ENCODE measurements at regions not wholly inside any gene's neighbourhood (a gene's known extent, or its start where the extent isn't known, plus 50 kb on each side); places are given as distances from the start of the nearest gene placed in this dataset.

DNA sequence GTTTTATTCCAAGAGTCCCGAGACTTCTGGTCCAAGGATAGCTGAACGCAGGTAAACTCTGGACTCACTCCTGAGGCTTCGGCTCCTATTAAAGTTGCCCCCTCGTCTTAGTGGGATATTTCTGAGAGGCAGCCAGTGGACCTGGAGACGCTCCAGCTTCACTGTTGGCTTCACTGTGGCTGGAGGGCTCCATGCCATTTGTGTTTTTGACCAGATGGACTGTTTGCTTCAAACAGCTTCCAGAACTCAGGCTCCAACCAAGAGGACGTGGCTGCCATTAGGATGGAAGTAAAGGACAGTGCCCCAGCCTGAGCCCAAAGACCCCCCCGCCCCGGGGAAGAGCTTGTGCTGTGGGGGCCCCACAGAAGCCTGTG lies 94.4 kb upstream of the LDAH start (continued):
- TF ChIP-seq, protein P1, sequence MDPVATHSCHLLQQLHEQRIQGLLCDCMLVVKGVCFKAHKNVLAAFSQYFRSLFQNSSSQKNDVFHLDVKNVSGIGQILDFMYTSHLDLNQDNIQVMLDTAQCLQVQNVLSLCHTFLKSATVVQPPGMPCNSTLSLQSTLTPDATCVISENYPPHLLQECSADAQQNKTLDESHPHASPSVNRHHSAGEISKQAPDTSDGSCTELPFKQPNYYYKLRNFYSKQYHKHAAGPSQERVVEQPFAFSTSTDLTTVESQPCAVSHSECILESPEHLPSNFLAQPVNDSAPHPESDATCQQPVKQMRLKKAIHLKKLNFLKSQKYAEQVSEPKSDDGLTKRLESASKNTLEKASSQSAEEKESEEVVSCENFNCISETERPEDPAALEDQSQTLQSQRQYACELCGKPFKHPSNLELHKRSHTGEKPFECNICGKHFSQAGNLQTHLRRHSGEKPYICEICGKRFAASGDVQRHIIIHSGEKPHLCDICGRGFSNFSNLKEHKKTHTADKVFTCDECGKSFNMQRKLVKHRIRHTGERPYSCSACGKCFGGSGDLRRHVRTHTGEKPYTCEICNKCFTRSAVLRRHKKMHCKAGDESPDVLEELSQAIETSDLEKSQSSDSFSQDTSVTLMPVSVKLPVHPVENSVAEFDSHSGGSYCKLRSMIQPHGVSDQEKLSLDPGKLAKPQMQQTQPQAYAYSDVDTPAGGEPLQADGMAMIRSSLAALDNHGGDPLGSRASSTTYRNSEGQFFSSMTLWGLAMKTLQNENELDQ (tag by site-specific recombination; IDR thresholded peaks at IDR 0.05; ENCODE audit: low read depth): no peak
- no peak for TF ChIP-seq KLF8 (tag by site-specific recombination; IDR thresholded peaks at IDR 0.05)
- TF ChIP-seq ZNF214 (tag by site-specific recombination; IDR thresholded peaks at IDR 0.05; ENCODE audit: borderline replicate concordance): no peak
- TF ChIP-seq ZNF843 (tag by site-specific recombination; IDR thresholded peaks at IDR 0.05): no peak
- no peak for TF ChIP-seq ZNF624 (tag by site-specific recombination; IDR thresholded peaks at IDR 0.05)
- TF ChIP-seq, protein P2, sequence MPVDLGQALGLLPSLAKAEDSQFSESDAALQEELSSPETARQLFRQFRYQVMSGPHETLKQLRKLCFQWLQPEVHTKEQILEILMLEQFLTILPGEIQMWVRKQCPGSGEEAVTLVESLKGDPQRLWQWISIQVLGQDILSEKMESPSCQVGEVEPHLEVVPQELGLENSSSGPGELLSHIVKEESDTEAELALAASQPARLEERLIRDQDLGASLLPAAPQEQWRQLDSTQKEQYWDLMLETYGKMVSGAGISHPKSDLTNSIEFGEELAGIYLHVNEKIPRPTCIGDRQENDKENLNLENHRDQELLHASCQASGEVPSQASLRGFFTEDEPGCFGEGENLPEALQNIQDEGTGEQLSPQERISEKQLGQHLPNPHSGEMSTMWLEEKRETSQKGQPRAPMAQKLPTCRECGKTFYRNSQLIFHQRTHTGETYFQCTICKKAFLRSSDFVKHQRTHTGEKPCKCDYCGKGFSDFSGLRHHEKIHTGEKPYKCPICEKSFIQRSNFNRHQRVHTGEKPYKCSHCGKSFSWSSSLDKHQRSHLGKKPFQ (tag by site-specific recombination; IDR thresholded peaks at IDR 0.05): no peak
- no peak for TF ChIP-seq ZNF791 (tag by site-specific recombination; IDR thresholded peaks at IDR 0.05)
- no peak for TF ChIP-seq TRIM28 (IDR thresholded peaks at IDR 0.05; ENCODE audit: borderline replicate concordance, low read length)
- no peak for TF ChIP-seq ZNF548 (tag by site-specific recombination; IDR thresholded peaks at IDR 0.05)
- TF ChIP-seq ZFP69B (tag by site-specific recombination; IDR thresholded peaks at IDR 0.05): no peak

DNA sequence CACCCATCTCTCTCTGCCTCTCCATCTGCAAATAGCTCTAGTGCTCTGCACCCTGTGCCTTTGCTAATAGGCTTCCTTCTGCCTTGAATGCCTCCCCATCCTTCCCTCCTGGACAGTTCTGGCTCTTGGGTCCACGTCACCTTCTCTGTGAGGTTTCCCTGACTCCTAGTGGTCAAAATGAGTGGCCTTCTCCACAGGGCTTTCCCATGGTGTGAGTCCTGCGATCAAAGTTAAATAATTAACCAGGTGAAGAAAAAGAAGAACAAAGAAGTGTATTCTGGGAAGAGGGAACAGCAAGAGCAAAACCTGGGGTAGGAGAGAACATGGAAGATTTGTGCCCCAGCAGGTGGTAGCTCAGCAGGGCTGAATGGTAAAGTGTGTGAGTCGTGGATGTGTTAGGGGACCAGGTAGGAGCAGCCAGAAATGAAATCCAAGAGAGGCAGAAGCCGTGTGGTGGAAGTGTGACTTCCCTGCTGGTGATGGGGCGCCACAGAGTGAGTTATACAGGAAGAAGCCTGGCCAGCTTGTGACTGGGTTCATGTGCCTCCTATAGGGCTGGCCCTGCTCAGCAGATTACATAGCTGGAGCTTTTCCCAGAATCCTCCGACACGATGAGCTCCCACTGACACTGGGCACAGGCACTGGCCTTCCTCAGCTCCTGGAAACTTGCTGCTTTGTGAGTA lies 93.8 kb upstream of the LDAH start:
- Histone ChIP-seq H3K36me3 (ENCODE audit: control insufficient read depth in 2 of 2, insufficient read depth in 1 of 2, low read length in 2 of 2) (no peaks in the 10 kb centered on the region), H3K4me3 (ENCODE audit: low read depth, low read length) (no peak overlapping the region), H3K27ac (ENCODE audit: extremely low read depth, low read depth, low read length) (no peak overlapping the region), H3K4me1 (ENCODE audit: control insufficient read depth, insufficient read depth, low read length) (no peaks in the 10 kb centered on the region), H3K9me3 (ENCODE audit: control insufficient read depth, insufficient read depth, low read depth, low read length) (no peaks in the 10 kb centered on the region)
- POLR2A ChIA-PET: no interaction called here
- CTCF ChIA-PET: interaction anchor here (0.6 to 3.7 kb wide), 6 partner anchors 9 to 473 kb away, joined by 3 to 15 read pairs (median 4); no protein-coding TSS in a partner anchor
- TF ChIP-seq ZIC2 (tag by site-specific recombination; IDR thresholded peaks at IDR 0.05) (peak; percentile 56), ZNF350 (tag by site-specific recombination; IDR thresholded peaks at IDR 0.05) (no peak)

DNA sequence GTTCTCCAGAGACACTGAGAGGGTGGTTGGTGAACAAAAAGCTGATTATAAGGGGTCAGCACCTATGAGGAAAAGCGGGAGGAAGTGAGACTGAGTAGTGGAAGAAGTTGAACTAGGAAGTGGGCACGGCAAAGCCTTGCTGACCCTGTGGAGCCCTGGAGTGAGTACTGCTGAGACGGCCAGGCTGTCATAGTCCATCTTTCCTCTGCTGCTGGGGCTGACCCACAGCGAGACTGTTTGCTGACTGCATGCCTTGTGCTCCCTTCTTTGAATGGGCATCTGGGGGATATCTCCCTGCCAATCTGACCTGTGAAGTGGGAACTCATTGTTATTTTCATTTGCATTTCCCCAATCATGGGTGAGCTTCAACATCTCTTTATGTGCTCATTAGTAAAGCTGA lies 92.4 kb upstream of the LDAH start:
- Histone ChIP-seq H3K4me3 (ENCODE audit: low read depth, low read length) (no peak overlapping the region), H3K36me3 (ENCODE audit: control insufficient read depth in 2 of 2, insufficient read depth in 1 of 2, low read length in 2 of 2) (no peaks in the 10 kb centered on the region), H3K4me1 (ENCODE audit: control insufficient read depth, insufficient read depth, low read length) (no peaks in the 10 kb centered on the region), H3K9me3 (ENCODE audit: control insufficient read depth, insufficient read depth, low read depth, low read length) (no peaks in the 10 kb centered on the region), H3K27ac (ENCODE audit: extremely low read depth, low read depth, low read length) (no peak overlapping the region)
- CTCF ChIA-PET: interaction anchor here (0.6 to 3.7 kb wide), 3 partner anchors 48 to 306 kb away, joined by 3 to 15 read pairs (median 4); no protein-coding TSS in a partner anchor
- TF ChIP-seq YY1 (tag by site-specific recombination; IDR thresholded peaks at IDR 0.05) (no peak), ZNF2 (tag by site-specific recombination; IDR thresholded peaks at IDR 0.05) (no peak), ZNF426 (tag by site-specific recombination; IDR thresholded peaks at IDR 0.05) (no peak), ZNF302 (tag by site-specific recombination; IDR thresholded peaks at IDR 0.05; ENCODE audit: low read depth) (no peak), ZNF473 (tag by site-specific recombination; IDR thresholded peaks at IDR 0.05) (no peak), ZNF521 (tag by site-specific recombination; IDR thresholded peaks at IDR 0.05) (no peak), ZNF585B (tag by site-specific recombination; IDR thresholded peaks at IDR 0.05) (no peak), ZNF114 (tag by site-specific recombination; IDR thresholded peaks at IDR 0.05) (no peak)
- TF ChIP-seq, protein P3, sequence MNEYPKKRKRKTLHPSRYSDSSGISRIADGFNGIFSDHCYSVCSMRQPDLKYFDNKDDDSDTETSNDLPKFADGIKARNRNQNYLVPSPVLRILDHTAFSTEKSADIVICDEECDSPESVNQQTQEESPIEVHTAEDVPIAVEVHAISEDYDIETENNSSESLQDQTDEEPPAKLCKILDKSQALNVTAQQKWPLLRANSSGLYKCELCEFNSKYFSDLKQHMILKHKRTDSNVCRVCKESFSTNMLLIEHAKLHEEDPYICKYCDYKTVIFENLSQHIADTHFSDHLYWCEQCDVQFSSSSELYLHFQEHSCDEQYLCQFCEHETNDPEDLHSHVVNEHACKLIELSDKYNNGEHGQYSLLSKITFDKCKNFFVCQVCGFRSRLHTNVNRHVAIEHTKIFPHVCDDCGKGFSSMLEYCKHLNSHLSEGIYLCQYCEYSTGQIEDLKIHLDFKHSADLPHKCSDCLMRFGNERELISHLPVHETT (tag by site-specific recombination; IDR thresholded peaks at IDR 0.05): no peak
- TF ChIP-seq, protein P4, sequence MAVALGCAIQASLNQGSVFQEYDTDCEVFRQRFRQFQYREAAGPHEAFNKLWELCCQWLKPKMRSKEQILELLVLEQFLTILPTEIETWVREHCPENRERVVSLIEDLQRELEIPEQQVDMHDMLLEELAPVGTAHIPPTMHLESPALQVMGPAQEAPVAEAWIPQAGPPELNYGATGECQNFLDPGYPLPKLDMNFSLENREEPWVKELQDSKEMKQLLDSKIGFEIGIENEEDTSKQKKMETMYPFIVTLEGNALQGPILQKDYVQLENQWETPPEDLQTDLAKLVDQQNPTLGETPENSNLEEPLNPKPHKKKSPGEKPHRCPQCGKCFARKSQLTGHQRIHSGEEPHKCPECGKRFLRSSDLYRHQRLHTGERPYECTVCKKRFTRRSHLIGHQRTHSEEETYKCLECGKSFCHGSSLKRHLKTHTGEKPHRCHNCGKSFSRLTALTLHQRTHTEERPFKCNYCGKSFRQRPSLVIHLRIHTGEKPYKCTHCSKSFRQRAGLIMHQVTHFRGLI (tag by site-specific recombination; IDR thresholded peaks at IDR 0.05): no peak
- TF ChIP-seq, protein P5, sequence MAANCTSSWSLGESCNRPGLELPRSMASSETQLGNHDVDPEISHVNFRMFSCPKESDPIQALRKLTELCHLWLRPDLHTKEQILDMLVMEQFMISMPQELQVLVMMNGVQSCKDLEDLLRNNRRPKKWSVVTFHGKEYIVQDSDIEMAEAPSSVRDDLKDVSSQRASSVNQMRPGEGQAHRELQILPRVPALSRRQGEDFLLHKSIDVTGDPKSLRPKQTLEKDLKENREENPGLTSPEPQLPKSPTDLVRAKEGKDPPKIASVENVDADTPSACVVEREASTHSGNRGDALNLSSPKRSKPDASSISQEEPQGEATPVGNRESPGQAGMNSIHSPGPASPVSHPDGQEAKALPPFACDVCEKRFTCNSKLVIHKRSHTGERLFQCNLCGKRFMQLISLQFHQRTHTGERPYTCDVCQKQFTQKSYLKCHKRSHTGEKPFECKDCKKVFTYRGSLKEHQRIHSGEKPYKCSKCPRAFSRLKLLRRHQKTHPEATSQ (tag by site-specific recombination; IDR thresholded peaks at IDR 0.05): no peak
- POLR2A ChIA-PET: no interaction called here

All from HEK293 (cell line).